WTC11 (cell line): ENCODE measurements at regions not wholly inside any gene's neighbourhood (a gene's known extent, or its start where the extent isn't known, plus 50 kb on each side); places are given as distances from the start of the nearest gene placed in this dataset.

Experiments used
- ATAC-seq: fragments of 200-7000 bp; cut with Tn5 transposase; 2 replicates; pipeline ENCODE4 v1.10.0; 2021; ENCODE audit warnings: mild to moderate bottlenecking, moderate library complexity
- CTCF ChIA-PET: fragments of 300-600 bp; sonication (Branson Sonifier 250); formaldehyde crosslinking; loops from one replicate; lab custom pipeline; 2021; ENCODE audit warnings: antibody characterized with exemption; lab: Charles Lee
- POLR2A ChIA-PET: fragments of 350-600 bp; sonication (Branson Sonifier 250); formaldehyde crosslinking; loops from one replicate; lab custom pipeline; 2021; ENCODE audit warnings: antibody characterized with exemption; lab: Charles Lee
- DNase-seq: peaks from one replicate; pipeline ENCODE4 v3.0.0; 2021; ENCODE audit warnings: low spot score
- H3K27ac Mint-ChIP-seq: 2 replicates; pipeline ENCODE4 v1.8.0; 2021; ENCODE audit warnings: mixed read lengths
- H3K27me3 Mint-ChIP-seq: 2 replicates; pipeline ENCODE4 v1.8.0; 2021; ENCODE audit warnings: low read depth, mild to moderate bottlenecking, moderate library complexity, mixed read lengths
- H3K36me3 Mint-ChIP-seq: 2 replicates; pipeline ENCODE4 v1.8.0; 2021; ENCODE audit warnings: mixed read lengths
- H3K4me1 Mint-ChIP-seq: 2 replicates; pipeline ENCODE4 v1.8.0; 2022; ENCODE audit warnings: mixed read lengths
- H3K4me3 Mint-ChIP-seq: 2 replicates; pipeline ENCODE4 v1.8.0; 2021; ENCODE audit warnings: mild to moderate bottlenecking, moderate library complexity, mixed read lengths
- H3K9me3 Mint-ChIP-seq: 2 replicates; pipeline ENCODE4 v1.8.0; 2021; ENCODE audit warnings: mixed read lengths
- CBFB ChIP-seq: sonication (generic); formaldehyde crosslinking; IDR thresholded peaks from 2 replicates; pipeline ENCODE4 v1.8.1; 2022; ENCODE audit warnings: mild to moderate bottlenecking, low read depth, missing genetic modification reagents
- CREM ChIP-seq: sonication (generic); formaldehyde crosslinking; IDR thresholded peaks from 2 replicates; pipeline ENCODE4 v1.8.1; 2022; ENCODE audit warnings: mild to moderate bottlenecking, missing genetic modification reagents, moderate library complexity
- FOXJ3 ChIP-seq: sonication (generic); formaldehyde crosslinking; IDR thresholded peaks from 2 replicates; pipeline ENCODE4 v1.9.0; 2021; ENCODE audit warnings: missing genetic modification reagents, mild to moderate bottlenecking, borderline replicate concordance
- HMGA2 ChIP-seq: fragments of 250-450 bp; sonication (Bioruptor Pico); IDR thresholded peaks from 2 replicates; pipeline ENCODE4 v1.4.0; 2021; ENCODE audit warnings: mild to moderate bottlenecking, moderate library complexity
- IRF2 ChIP-seq: sonication (generic); formaldehyde crosslinking; IDR thresholded peaks from 2 replicates; pipeline ENCODE4 v1.8.0; 2022; ENCODE audit warnings: low read depth, missing genetic modification reagents, borderline replicate concordance
- JAZF1 ChIP-seq: fragments of 250-450 bp; sonication (Bioruptor Pico); IDR thresholded peaks from 2 replicates; pipeline ENCODE4 v1.9.0; 2021; ENCODE audit warnings: moderate library complexity, mild to moderate bottlenecking, inconsistent platforms
- NR1H2 ChIP-seq: sonication (generic); formaldehyde crosslinking; IDR thresholded peaks from 2 replicates; pipeline ENCODE4 v1.9.0; 2021; ENCODE audit warnings: mild to moderate bottlenecking, moderate library complexity, missing genetic modification reagents
- NR3C1 ChIP-seq: sonication (generic); formaldehyde crosslinking; conservative IDR thresholded peaks from 2 replicates; pipeline ENCODE4 v1.8.1; 2023; ENCODE audit warnings: low read depth, mild to moderate bottlenecking, missing genetic modification reagents
- SMAD3 ChIP-seq: sonication (generic); formaldehyde crosslinking; IDR thresholded peaks from 2 replicates; pipeline ENCODE4 v1.8.0; 2022; ENCODE audit warnings: missing genetic modification reagents, mild to moderate bottlenecking, borderline replicate concordance
- SP1 ChIP-seq: sonication (generic); formaldehyde crosslinking; conservative IDR thresholded peaks from 2 replicates; pipeline ENCODE4 v1.8.1; 2022; ENCODE audit warnings: missing genetic modification reagents
- TP53 ChIP-seq: sonication (generic); formaldehyde crosslinking; IDR thresholded peaks from 2 replicates; pipeline ENCODE4 v1.8.1; 2023; ENCODE audit warnings: mild to moderate bottlenecking, missing genetic modification reagents
- ZBTB21 ChIP-seq: sonication (generic); formaldehyde crosslinking; IDR thresholded peaks from 2 replicates; pipeline ENCODE4 v1.8.1; 2023; ENCODE audit warnings: mild to moderate bottlenecking, missing genetic modification reagents, borderline replicate concordance
- ZNF317 ChIP-seq: sonication (generic); formaldehyde crosslinking; IDR thresholded peaks from 2 replicates; pipeline ENCODE4 v1.8.1; 2023; ENCODE audit warnings: low read depth, mild to moderate bottlenecking, moderate library complexity, missing genetic modification reagents, borderline replicate concordance
- TF ChIP-seq, protein P1 (sequence below): fragments of 200-600 bp; IDR thresholded peaks from 2 replicates; pipeline ENCODE4 v1.8.0; 2022; ENCODE audit warnings: antibody characterized with exemption
- TF ChIP-seq, protein P2 (sequence below): sonication (generic); formaldehyde crosslinking; IDR thresholded peaks from 2 replicates; pipeline ENCODE4 v1.8.0; 2023; ENCODE audit warnings: missing genetic modification reagents
- TF ChIP-seq, protein P3 (sequence below): sonication (generic); formaldehyde crosslinking; IDR thresholded peaks from 2 replicates; pipeline ENCODE4 v1.8.1; 2022; ENCODE audit warnings: low read depth, missing genetic modification reagents, borderline replicate concordance
- TF ChIP-seq, protein P4 (sequence below): sonication (generic); formaldehyde crosslinking; IDR thresholded peaks from 2 replicates; pipeline ENCODE4 v1.8.1; 2023; ENCODE audit warnings: mild to moderate bottlenecking, missing genetic modification reagents
- TF ChIP-seq, protein P5 (sequence below): sonication (generic); formaldehyde crosslinking; IDR thresholded peaks from 2 replicates; pipeline ENCODE4 v1.8.1; 2023; ENCODE audit warnings: mild to moderate bottlenecking, missing genetic modification reagents, moderate library complexity
- TF ChIP-seq, protein P6 (sequence below): sonication (generic); formaldehyde crosslinking; IDR thresholded peaks from 2 replicates; pipeline ENCODE4 v1.8.0; 2022; ENCODE audit warnings: missing genetic modification reagents
- TF ChIP-seq, protein P7 (sequence below): sonication (generic); formaldehyde crosslinking; IDR thresholded peaks from 2 replicates; pipeline ENCODE4 v1.8.1; 2023; ENCODE audit warnings: mild to moderate bottlenecking, missing genetic modification reagents, borderline replicate concordance
- TF ChIP-seq, protein P8 (sequence below): sonication (generic); formaldehyde crosslinking; IDR thresholded peaks from 2 replicates; pipeline ENCODE4 v1.8.1; 2023; ENCODE audit warnings: mild to moderate bottlenecking, missing genetic modification reagents, moderate library complexity

DNA sequence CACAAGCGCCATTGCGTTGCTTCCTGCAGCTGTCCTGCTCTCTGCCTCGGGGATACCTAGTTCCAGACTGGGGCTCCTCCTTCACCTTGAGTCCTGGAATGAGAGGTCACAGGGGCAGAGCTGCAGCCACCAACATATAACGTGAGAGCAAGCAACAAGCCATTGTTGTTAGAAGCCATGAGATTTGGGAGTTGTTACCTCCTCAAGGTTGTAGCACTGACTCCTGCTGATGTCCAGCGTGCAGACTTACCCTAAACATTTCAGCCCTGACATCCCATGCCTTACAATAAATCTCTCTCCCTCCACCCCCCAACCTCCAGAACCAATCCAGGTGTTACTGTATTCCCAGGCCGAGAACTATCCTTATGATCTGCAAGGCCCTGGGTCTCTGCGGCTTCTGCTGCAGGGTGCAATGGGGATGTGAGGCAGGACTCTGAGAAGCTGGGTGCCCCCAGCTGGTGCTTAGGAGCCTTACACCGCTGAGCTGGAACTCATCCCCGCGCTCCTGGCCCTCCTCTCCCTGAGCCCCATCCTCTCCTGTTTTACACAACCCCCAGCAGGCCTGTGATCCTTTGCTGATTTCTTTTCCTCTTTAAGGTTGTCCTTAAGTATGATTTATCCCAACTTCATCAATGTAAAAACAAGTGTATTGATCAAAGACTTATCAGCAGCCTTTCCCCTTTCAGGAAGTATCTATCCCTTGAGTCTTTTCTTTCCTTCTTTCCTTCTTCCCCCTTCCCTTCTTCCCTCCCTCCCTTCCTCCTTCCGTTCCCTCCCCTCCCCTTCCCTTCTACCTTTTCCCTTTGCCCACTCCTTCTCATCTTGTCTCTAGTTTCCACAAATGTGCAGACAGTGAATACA is 84.2 kb upstream of the ABHD2 start:
- ATAC-seq: peak; percentile 90
- peaks cover 4% of the 10 kb centered on the region; the same call in 1 of the 2 replicates for H3K9me3 Mint-ChIP-seq
- ChIA-PET CTCF (interaction anchor here (0.7 to 10.8 kb wide), 20 partner anchors 11 to 168 kb away, joined by 3 to 226 read pairs (median 4); partner anchors contain the start of genes ABHD2 and HAPLN3), POLR2A (interaction anchor here (0.5 to 2.3 kb wide), 9 partner anchors 10 to 109 kb away, joined by 3 to 17 read pairs (median 4); partner anchors contain the start of genes HAPLN3 and MFGE8)
- peak overlapping the region; percentile 54; the same call in 1 of the 2 replicates for H3K27ac Mint-ChIP-seq
- no peak overlapping the region for H3K4me3 Mint-ChIP-seq
- H3K27me3 Mint-ChIP-seq: no peaks in the 10 kb centered on the region; the same call in 1 of the 2 replicates
- H3K4me1 Mint-ChIP-seq: peaks cover 59% of the 10 kb centered on the region
- peaks cover 4% of the 10 kb centered on the region; the same call in 1 of the 2 replicates for H3K36me3 Mint-ChIP-seq
- DNase-seq: peak; percentile 71
- no peak for TF ChIP-seq HMGA2
- TF ChIP-seq ZNF317 (CRISPR knock-in tag): no peak
- TF ChIP-seq CBFB (CRISPR knock-in tag): no peak
- no peak for TF ChIP-seq IRF2 (CRISPR knock-in tag)
- TF ChIP-seq, protein P1, sequence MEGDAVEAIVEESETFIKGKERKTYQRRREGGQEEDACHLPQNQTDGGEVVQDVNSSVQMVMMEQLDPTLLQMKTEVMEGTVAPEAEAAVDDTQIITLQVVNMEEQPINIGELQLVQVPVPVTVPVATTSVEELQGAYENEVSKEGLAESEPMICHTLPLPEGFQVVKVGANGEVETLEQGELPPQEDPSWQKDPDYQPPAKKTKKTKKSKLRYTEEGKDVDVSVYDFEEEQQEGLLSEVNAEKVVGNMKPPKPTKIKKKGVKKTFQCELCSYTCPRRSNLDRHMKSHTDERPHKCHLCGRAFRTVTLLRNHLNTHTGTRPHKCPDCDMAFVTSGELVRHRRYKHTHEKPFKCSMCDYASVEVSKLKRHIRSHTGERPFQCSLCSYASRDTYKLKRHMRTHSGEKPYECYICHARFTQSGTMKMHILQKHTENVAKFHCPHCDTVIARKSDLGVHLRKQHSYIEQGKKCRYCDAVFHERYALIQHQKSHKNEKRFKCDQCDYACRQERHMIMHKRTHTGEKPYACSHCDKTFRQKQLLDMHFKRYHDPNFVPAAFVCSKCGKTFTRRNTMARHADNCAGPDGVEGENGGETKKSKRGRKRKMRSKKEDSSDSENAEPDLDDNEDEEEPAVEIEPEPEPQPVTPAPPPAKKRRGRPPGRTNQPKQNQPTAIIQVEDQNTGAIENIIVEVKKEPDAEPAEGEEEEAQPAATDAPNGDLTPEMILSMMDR: 0 out of 2 replicates have a peak, but pooled peaks have one; percentile 23
- TF ChIP-seq JAZF1 (CRISPR knock-in tag): no peak
- TF ChIP-seq, protein P2, sequence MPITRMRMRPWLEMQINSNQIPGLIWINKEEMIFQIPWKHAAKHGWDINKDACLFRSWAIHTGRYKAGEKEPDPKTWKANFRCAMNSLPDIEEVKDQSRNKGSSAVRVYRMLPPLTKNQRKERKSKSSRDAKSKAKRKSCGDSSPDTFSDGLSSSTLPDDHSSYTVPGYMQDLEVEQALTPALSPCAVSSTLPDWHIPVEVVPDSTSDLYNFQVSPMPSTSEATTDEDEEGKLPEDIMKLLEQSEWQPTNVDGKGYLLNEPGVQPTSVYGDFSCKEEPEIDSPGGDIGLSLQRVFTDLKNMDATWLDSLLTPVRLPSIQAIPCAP (CRISPR knock-in tag): no peak
- TF ChIP-seq, protein P3, sequence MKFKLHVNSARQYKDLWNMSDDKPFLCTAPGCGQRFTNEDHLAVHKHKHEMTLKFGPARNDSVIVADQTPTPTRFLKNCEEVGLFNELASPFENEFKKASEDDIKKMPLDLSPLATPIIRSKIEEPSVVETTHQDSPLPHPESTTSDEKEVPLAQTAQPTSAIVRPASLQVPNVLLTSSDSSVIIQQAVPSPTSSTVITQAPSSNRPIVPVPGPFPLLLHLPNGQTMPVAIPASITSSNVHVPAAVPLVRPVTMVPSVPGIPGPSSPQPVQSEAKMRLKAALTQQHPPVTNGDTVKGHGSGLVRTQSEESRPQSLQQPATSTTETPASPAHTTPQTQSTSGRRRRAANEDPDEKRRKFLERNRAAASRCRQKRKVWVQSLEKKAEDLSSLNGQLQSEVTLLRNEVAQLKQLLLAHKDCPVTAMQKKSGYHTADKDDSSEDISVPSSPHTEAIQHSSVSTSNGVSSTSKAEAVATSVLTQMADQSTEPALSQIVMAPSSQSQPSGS: no peak
- TF ChIP-seq, protein P4, sequence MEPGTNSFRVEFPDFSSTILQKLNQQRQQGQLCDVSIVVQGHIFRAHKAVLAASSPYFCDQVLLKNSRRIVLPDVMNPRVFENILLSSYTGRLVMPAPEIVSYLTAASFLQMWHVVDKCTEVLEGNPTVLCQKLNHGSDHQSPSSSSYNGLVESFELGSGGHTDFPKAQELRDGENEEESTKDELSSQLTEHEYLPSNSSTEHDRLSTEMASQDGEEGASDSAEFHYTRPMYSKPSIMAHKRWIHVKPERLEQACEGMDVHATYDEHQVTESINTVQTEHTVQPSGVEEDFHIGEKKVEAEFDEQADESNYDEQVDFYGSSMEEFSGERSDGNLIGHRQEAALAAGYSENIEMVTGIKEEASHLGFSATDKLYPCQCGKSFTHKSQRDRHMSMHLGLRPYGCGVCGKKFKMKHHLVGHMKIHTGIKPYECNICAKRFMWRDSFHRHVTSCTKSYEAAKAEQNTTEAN (CRISPR knock-in tag): no peak
- TF ChIP-seq, protein P5, sequence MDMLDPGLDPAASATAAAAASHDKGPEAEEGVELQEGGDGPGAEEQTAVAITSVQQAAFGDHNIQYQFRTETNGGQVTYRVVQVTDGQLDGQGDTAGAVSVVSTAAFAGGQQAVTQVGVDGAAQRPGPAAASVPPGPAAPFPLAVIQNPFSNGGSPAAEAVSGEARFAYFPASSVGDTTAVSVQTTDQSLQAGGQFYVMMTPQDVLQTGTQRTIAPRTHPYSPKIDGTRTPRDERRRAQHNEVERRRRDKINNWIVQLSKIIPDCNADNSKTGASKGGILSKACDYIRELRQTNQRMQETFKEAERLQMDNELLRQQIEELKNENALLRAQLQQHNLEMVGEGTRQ (CRISPR knock-in tag): 0 out of 2 replicates have a peak, but pooled peaks have one; percentile 10
- TF ChIP-seq ZBTB21: 0 out of 2 replicates have a peak, but pooled peaks have one; percentile 34
- TF ChIP-seq NR1H2 (CRISPR knock-in tag): no peak
- TF ChIP-seq, protein P6, sequence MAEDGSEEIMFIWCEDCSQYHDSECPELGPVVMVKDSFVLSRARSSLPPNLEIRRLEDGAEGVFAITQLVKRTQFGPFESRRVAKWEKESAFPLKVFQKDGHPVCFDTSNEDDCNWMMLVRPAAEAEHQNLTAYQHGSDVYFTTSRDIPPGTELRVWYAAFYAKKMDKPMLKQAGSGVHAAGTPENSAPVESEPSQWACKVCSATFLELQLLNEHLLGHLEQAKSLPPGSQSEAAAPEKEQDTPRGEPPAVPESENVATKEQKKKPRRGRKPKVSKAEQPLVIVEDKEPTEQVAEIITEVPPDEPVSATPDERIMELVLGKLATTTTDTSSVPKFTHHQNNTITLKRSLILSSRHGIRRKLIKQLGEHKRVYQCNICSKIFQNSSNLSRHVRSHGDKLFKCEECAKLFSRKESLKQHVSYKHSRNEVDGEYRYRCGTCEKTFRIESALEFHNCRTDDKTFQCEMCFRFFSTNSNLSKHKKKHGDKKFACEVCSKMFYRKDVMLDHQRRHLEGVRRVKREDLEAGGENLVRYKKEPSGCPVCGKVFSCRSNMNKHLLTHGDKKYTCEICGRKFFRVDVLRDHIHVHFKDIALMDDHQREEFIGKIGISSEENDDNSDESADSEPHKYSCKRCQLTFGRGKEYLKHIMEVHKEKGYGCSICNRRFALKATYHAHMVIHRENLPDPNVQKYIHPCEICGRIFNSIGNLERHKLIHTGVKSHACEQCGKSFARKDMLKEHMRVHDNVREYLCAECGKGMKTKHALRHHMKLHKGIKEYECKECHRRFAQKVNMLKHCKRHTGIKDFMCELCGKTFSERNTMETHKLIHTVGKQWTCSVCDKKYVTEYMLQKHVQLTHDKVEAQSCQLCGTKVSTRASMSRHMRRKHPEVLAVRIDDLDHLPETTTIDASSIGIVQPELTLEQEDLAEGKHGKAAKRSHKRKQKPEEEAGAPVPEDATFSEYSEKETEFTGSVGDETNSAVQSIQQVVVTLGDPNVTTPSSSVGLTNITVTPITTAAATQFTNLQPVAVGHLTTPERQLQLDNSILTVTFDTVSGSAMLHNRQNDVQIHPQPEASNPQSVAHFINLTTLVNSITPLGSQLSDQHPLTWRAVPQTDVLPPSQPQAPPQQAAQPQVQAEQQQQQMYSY (CRISPR knock-in tag): peak; percentile 47
- no peak for TF ChIP-seq CREM
- no peak for TF ChIP-seq FOXJ3 (CRISPR knock-in tag)
- TF ChIP-seq, protein P7, sequence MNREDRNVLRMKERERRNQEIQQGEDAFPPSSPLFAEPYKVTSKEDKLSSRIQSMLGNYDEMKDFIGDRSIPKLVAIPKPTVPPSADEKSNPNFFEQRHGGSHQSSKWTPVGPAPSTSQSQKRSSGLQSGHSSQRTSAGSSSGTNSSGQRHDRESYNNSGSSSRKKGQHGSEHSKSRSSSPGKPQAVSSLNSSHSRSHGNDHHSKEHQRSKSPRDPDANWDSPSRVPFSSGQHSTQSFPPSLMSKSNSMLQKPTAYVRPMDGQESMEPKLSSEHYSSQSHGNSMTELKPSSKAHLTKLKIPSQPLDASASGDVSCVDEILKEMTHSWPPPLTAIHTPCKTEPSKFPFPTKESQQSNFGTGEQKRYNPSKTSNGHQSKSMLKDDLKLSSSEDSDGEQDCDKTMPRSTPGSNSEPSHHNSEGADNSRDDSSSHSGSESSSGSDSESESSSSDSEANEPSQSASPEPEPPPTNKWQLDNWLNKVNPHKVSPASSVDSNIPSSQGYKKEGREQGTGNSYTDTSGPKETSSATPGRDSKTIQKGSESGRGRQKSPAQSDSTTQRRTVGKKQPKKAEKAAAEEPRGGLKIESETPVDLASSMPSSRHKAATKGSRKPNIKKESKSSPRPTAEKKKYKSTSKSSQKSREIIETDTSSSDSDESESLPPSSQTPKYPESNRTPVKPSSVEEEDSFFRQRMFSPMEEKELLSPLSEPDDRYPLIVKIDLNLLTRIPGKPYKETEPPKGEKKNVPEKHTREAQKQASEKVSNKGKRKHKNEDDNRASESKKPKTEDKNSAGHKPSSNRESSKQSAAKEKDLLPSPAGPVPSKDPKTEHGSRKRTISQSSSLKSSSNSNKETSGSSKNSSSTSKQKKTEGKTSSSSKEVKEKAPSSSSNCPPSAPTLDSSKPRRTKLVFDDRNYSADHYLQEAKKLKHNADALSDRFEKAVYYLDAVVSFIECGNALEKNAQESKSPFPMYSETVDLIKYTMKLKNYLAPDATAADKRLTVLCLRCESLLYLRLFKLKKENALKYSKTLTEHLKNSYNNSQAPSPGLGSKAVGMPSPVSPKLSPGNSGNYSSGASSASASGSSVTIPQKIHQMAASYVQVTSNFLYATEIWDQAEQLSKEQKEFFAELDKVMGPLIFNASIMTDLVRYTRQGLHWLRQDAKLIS (CRISPR knock-in tag): no peak
- no peak for TF ChIP-seq SMAD3 (CRISPR knock-in tag)
- TF ChIP-seq TP53 (CRISPR knock-in tag): no peak
- no peak for TF ChIP-seq SP1 (CRISPR knock-in tag)
- no peak for TF ChIP-seq NR3C1 (CRISPR knock-in tag)
- TF ChIP-seq, protein P8, sequence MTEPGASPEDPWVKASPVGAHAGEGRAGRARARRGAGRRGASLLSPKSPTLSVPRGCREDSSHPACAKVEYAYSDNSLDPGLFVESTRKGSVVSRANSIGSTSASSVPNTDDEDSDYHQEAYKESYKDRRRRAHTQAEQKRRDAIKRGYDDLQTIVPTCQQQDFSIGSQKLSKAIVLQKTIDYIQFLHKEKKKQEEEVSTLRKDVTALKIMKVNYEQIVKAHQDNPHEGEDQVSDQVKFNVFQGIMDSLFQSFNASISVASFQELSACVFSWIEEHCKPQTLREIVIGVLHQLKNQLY (CRISPR knock-in tag): no peak
